HEK293 (cell line): ENCODE measurements at regions not wholly inside any gene's neighbourhood (a gene's known extent, or its start where the extent isn't known, plus 50 kb on each side); places are given as distances from the start of the nearest gene placed in this dataset.

ENCODE experiments used
- GFI1B ChIP-seq: fragments of 450-650 bp; formaldehyde crosslinking; IDR thresholded peaks from 2 replicates; pipeline ENCODE4 v1.5.1; 2016; ENCODE audit warnings: missing biosample characterization, missing genetic modification characterization
- GLIS1 ChIP-seq: fragments of 450-650 bp; formaldehyde crosslinking; IDR thresholded peaks from 2 replicates; pipeline ENCODE4 v1.5.1; 2016; ENCODE audit warnings: missing biosample characterization, missing genetic modification characterization
- HOXA7 ChIP-seq: sonication (generic); formaldehyde crosslinking; IDR thresholded peaks from 2 replicates; pipeline ENCODE4 v1.8.1; 2022; ENCODE audit warnings: missing genetic modification reagents, borderline replicate concordance
- KLF9 ChIP-seq: fragments of 450-650 bp; formaldehyde crosslinking; IDR thresholded peaks from 2 replicates; pipeline ENCODE4 v1.5.1; 2016; ENCODE audit warnings: missing biosample characterization, missing genetic modification characterization, low read depth
- REPIN1 ChIP-seq: fragments of 450-650 bp; formaldehyde crosslinking; IDR thresholded peaks from 2 replicates; pipeline ENCODE4 v1.5.1; 2017; ENCODE audit warnings: missing biosample characterization, missing genetic modification characterization, low read depth
- SALL2 ChIP-seq: fragments of 450-650 bp; formaldehyde crosslinking; IDR thresholded peaks from 2 replicates; pipeline ENCODE4 v1.5.0; 2017; ENCODE audit warnings: missing biosample characterization, mild to moderate bottlenecking, missing genetic modification characterization, borderline replicate concordance
- SP7 ChIP-seq: fragments of 450-650 bp; formaldehyde crosslinking; IDR thresholded peaks from 2 replicates; pipeline ENCODE4 v1.5.1; 2016; ENCODE audit warnings: missing biosample characterization, missing genetic modification characterization
- ZBTB1 ChIP-seq: fragments of 450-650 bp; formaldehyde crosslinking; IDR thresholded peaks from 2 replicates; pipeline ENCODE4 v1.5.1; 2016; ENCODE audit warnings: missing biosample characterization, missing genetic modification characterization
- ZBTB48 ChIP-seq: fragments of 450-650 bp; formaldehyde crosslinking; IDR thresholded peaks from 2 replicates; pipeline ENCODE4 v1.5.1; 2016; ENCODE audit warnings: missing biosample characterization, missing genetic modification characterization
- ZFP69B ChIP-seq: fragments of 450-650 bp; formaldehyde crosslinking; IDR thresholded peaks from 2 replicates; pipeline ENCODE4 v1.5.1; 2016; ENCODE audit warnings: missing biosample characterization, missing genetic modification characterization
- ZNF23 ChIP-seq: fragments of 450-650 bp; formaldehyde crosslinking; IDR thresholded peaks from 2 replicates; pipeline ENCODE4 v1.5.1; 2016; ENCODE audit warnings: missing biosample characterization, missing genetic modification characterization, borderline replicate concordance
- ZNF248 ChIP-seq: fragments of 450-650 bp; formaldehyde crosslinking; IDR thresholded peaks from 2 replicates; pipeline ENCODE4 v1.5.1; 2017; ENCODE audit warnings: missing biosample characterization, missing genetic modification characterization
- ZNF292 ChIP-seq: fragments of 450-650 bp; formaldehyde crosslinking; IDR thresholded peaks from 2 replicates; pipeline ENCODE4 v1.5.1; 2016; ENCODE audit warnings: low read depth, missing biosample characterization, missing genetic modification characterization, borderline replicate concordance
- ZNF311 ChIP-seq: fragments of 450-650 bp; formaldehyde crosslinking; IDR thresholded peaks from 2 replicates; pipeline ENCODE4 v1.5.1; 2017; ENCODE audit warnings: missing biosample characterization, missing genetic modification characterization, borderline replicate concordance
- ZNF423 ChIP-seq: fragments of 450-650 bp; formaldehyde crosslinking; IDR thresholded peaks from 2 replicates; pipeline ENCODE4 v1.5.1; 2016; ENCODE audit warnings: missing biosample characterization, missing genetic modification characterization
- ZNF549 ChIP-seq: fragments of 450-650 bp; IDR thresholded peaks from 2 replicates; pipeline ENCODE4 v1.5.1; 2018; ENCODE audit warnings: missing biosample characterization, missing genetic modification characterization, mild to moderate bottlenecking, inconsistent platforms, moderate library complexity
- ZNF654 ChIP-seq: fragments of 450-650 bp; formaldehyde crosslinking; IDR thresholded peaks from 2 replicates; pipeline ENCODE4 v1.5.1; 2016; ENCODE audit warnings: low read depth, missing biosample characterization, missing genetic modification characterization
- ZNF785 ChIP-seq: fragments of 450-650 bp; formaldehyde crosslinking; IDR thresholded peaks from 2 replicates; pipeline ENCODE4 v1.5.1; 2016; ENCODE audit warnings: missing biosample characterization, missing genetic modification characterization
- TF ChIP-seq, protein P1 (sequence below): fragments of 450-650 bp; formaldehyde crosslinking; IDR thresholded peaks from 2 replicates; pipeline ENCODE4 v1.5.1; 2016; ENCODE audit warnings: missing biosample characterization, missing genetic modification characterization
- TF ChIP-seq, protein P2 (sequence below): fragments of 450-650 bp; formaldehyde crosslinking; IDR thresholded peaks from 2 replicates; pipeline ENCODE4 v1.5.1; 2017; ENCODE audit warnings: missing biosample characterization, missing genetic modification characterization
- TF ChIP-seq, protein P3 (sequence below): fragments of 450-650 bp; formaldehyde crosslinking; IDR thresholded peaks from 2 replicates; pipeline ENCODE4 v1.5.1; 2016; ENCODE audit warnings: missing biosample characterization, missing genetic modification characterization
- TF ChIP-seq, protein P4 (sequence below): fragments of 450-650 bp; formaldehyde crosslinking; IDR thresholded peaks from 2 replicates; pipeline ENCODE4 v1.5.1; 2016; ENCODE audit warnings: missing biosample characterization, missing genetic modification characterization, borderline replicate concordance
- TF ChIP-seq, protein P5 (sequence below): fragments of 450-650 bp; formaldehyde crosslinking; IDR thresholded peaks from 2 replicates; pipeline ENCODE4 v1.5.1; 2016; ENCODE audit warnings: missing biosample characterization, missing genetic modification characterization
- TF ChIP-seq, protein P6 (sequence below): fragments of 450-650 bp; formaldehyde crosslinking; IDR thresholded peaks from 2 replicates; pipeline ENCODE4 v1.5.1; 2016; ENCODE audit warnings: missing biosample characterization, missing genetic modification characterization

DNA sequence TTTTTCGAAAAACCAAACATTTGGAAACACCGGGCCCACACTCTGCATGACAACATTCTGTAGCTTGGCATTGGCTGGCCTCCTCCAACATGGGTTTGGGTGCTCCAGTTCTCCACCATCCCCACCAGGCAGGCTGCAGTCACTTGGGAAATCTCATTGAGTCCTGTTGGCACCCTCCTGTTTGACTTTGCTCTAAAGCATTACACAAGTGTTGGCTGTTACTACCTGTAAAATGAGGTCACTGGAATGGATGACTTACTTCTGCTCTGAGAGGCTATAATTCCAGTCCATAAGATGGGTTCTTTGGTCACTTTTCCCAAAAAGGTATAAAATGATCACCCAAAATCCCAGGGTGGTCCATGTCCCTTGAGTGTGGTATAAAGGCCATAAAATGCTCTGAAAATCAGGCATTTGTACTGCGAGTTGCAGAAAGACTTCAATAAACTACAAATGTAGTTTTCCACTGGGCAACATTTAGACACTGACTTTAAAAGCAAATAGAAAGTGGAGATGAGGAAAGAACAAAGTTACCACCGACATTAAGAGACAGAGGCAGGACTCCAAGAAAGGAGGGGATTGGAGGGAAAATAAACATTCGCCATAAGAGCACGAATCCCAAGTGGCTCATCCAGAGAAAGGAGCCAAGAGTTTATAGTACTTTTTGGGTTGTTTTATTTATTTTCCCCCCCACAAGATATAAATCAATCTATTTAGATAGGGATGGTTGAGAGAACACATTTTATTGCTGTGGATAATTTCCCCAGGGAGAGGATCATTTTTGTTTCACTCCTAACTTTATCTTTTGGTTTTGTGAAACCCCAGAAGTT is 295.1 kb downstream of the TLE1 start (continued):
- TF ChIP-seq, protein P1, sequence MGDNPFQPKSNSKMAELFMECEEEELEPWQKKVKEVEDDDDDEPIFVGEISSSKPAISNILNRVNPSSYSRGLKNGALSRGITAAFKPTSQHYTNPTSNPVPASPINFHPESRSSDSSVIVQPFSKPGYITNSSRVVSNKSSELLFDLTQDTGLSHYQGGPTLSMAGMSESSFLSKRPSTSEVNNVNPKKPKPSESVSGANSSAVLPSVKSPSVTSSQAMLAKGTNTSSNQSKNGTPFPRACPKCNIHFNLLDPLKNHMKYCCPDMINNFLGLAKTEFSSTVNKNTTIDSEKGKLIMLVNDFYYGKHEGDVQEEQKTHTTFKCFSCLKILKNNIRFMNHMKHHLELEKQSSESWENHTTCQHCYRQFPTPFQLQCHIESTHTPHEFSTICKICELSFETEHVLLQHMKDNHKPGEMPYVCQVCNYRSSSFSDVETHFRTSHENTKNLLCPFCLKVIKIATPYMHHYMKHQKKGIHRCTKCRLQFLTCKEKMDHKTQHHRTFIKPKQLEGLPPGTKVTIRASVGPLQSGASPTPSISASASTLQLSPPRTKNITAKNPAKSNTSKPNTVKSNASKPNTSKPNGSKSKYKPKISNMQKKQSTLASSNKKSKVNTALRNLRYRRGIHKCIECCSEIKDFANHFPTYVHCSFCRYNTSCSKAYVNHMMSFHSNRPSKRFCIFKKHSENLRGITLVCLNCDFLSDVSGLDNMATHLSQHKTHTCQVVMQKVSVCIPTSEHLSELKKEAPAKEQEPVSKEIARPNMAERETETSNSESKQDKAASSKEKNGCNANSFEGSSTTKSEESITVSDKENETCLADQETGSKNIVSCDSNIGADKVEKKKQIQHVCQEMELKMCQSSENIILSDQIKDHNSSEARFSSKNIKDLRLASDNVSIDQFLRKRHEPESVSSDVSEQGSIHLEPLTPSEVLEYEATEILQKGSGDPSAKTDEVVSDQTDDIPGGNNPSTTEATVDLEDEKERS (tag by site-specific recombination): no peak
- TF ChIP-seq ZNF654 (no peak), ZNF292 (tag by site-specific recombination) (no peak), KLF9 (no peak), ZBTB48 (tag by site-specific recombination) (no peak), ZNF311 (no peak), HOXA7 (CRISPR knock-in tag) (no peak), REPIN1 (tag by site-specific recombination) (no peak), ZNF785 (tag by site-specific recombination) (no peak), GLIS1 (tag by site-specific recombination) (peak; percentile 90), GFI1B (peak; percentile 15; the same call in 1 of the 2 replicates), ZNF23 (no peak), SALL2 (tag by site-specific recombination) (no peak), ZNF549 (tag by site-specific recombination) (peak; percentile 18; the same call in 1 of the 2 replicates), ZBTB1 (tag by site-specific recombination) (no peak), ZFP69B (tag by site-specific recombination) (no peak), ZNF248 (tag by site-specific recombination) (no peak), ZNF423 (tag by site-specific recombination) (peak; percentile 29; the same call in 1 of the 2 replicates), SP7 (tag by site-specific recombination) (no peak)
- TF ChIP-seq, protein P2, sequence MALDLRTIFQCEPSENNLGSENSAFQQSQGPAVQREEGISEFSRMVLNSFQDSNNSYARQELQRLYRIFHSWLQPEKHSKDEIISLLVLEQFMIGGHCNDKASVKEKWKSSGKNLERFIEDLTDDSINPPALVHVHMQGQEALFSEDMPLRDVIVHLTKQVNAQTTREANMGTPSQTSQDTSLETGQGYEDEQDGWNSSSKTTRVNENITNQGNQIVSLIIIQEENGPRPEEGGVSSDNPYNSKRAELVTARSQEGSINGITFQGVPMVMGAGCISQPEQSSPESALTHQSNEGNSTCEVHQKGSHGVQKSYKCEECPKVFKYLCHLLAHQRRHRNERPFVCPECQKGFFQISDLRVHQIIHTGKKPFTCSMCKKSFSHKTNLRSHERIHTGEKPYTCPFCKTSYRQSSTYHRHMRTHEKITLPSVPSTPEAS (tag by site-specific recombination): no peak
- TF ChIP-seq, protein P3, sequence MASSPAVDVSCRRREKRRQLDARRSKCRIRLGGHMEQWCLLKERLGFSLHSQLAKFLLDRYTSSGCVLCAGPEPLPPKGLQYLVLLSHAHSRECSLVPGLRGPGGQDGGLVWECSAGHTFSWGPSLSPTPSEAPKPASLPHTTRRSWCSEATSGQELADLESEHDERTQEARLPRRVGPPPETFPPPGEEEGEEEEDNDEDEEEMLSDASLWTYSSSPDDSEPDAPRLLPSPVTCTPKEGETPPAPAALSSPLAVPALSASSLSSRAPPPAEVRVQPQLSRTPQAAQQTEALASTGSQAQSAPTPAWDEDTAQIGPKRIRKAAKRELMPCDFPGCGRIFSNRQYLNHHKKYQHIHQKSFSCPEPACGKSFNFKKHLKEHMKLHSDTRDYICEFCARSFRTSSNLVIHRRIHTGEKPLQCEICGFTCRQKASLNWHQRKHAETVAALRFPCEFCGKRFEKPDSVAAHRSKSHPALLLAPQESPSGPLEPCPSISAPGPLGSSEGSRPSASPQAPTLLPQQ: no peak
- TF ChIP-seq, protein P4, sequence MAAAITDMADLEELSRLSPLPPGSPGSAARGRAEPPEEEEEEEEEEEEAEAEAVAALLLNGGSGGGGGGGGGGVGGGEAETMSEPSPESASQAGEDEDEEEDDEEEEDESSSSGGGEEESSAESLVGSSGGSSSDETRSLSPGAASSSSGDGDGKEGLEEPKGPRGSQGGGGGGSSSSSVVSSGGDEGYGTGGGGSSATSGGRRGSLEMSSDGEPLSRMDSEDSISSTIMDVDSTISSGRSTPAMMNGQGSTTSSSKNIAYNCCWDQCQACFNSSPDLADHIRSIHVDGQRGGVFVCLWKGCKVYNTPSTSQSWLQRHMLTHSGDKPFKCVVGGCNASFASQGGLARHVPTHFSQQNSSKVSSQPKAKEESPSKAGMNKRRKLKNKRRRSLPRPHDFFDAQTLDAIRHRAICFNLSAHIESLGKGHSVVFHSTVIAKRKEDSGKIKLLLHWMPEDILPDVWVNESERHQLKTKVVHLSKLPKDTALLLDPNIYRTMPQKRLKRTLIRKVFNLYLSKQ (tag by site-specific recombination): no peak
- TF ChIP-seq, protein P5, sequence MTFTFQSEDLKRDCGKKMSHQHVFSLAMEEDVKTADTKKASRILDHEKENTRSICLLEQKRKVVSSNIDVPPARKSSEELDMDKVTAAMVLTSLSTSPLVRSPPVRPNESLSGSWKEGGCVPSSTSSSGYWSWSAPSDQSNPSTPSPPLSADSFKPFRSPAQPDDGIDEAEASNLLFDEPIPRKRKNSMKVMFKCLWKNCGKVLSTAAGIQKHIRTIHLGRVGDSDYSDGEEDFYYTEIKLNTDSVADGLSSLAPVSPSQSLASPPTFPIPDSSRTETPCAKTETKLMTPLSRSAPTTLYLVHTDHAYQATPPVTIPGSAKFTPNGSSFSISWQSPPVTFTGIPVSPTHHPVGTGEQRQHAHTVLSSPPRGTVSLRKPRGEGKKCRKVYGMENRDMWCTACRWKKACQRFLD (tag by site-specific recombination): no peak
- TF ChIP-seq, protein P6, sequence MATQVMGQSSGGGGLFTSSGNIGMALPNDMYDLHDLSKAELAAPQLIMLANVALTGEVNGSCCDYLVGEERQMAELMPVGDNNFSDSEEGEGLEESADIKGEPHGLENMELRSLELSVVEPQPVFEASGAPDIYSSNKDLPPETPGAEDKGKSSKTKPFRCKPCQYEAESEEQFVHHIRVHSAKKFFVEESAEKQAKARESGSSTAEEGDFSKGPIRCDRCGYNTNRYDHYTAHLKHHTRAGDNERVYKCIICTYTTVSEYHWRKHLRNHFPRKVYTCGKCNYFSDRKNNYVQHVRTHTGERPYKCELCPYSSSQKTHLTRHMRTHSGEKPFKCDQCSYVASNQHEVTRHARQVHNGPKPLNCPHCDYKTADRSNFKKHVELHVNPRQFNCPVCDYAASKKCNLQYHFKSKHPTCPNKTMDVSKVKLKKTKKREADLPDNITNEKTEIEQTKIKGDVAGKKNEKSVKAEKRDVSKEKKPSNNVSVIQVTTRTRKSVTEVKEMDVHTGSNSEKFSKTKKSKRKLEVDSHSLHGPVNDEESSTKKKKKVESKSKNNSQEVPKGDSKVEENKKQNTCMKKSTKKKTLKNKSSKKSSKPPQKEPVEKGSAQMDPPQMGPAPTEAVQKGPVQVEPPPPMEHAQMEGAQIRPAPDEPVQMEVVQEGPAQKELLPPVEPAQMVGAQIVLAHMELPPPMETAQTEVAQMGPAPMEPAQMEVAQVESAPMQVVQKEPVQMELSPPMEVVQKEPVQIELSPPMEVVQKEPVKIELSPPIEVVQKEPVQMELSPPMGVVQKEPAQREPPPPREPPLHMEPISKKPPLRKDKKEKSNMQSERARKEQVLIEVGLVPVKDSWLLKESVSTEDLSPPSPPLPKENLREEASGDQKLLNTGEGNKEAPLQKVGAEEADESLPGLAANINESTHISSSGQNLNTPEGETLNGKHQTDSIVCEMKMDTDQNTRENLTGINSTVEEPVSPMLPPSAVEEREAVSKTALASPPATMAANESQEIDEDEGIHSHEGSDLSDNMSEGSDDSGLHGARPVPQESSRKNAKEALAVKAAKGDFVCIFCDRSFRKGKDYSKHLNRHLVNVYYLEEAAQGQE (tag by site-specific recombination): no peak
- TF ChIP-seq, all 188 proteins: peak for 37
